A673 (cell line): ENCODE measurements at regions not wholly inside any gene's neighbourhood (a gene's known extent, or its start where the extent isn't known, plus 50 kb on each side); places are given as distances from the start of the nearest gene placed in this dataset.
A peak's percentile ranks its signal among the peaks of the same experiment; 100 is the strongest.
"Not testable (repeated sequence)": the region's sequence is repeated elsewhere in the genome, so short reads cannot be mapped to it uniquely, and the experiment has no call there.

Experiments
- BruUV-seq: library from RNA; stranded (reverse); fragments of 400-500 nt; replicated peaks from 2 replicates; lab custom pipeline; 2021; lab: Mats Ljungman, UMichigan
- CTCF ChIA-PET: fragments of 300-600 bp; sonication (Branson Sonifier 250); formaldehyde crosslinking; loops from one replicate; lab custom pipeline; 2022; ENCODE audit warnings: antibody characterized with exemption; lab: Charles Lee
- POLR2A ChIA-PET: fragments of 300-600 bp; sonication (Branson Sonifier 250); formaldehyde crosslinking; loops from one replicate; lab custom pipeline; 2022; ENCODE audit warnings: antibody characterized with exemption; ENCODE audit not compliant: low non-redundant PET; lab: Charles Lee
- DNase-seq: peaks from one replicate; pipeline ENCODE4 v3.0.0-alpha.2; 2015; ENCODE audit warnings: low spot score
- H3K27ac ChIP-seq: fragments of 200-600 bp; sonication (generic); 2 replicates; pipeline ENCODE4 v1.5.1; 2016; ENCODE audit warnings: mixed run types, low read depth, mild to moderate bottlenecking, mixed read lengths, antibody characterized with exemption, low read length; ENCODE audit not compliant: poor library complexity, severe bottlenecking
- H3K27me3 ChIP-seq: fragments of 200-600 bp; sonication (generic); replicated peaks from 2 replicates; pipeline ENCODE4 v1.6.1; 2017; ENCODE audit warnings: mixed run types, low read depth, mild to moderate bottlenecking, mixed read lengths, antibody characterized with exemption, low read length; ENCODE audit not compliant: insufficient read depth, poor library complexity
- H3K36me3 ChIP-seq: fragments of 200-600 bp; sonication (generic); 2 replicates; pipeline ENCODE4 v1.6.1; 2016; ENCODE audit warnings: mixed run types, mild to moderate bottlenecking, mixed read lengths, antibody characterized with exemption, low read length; ENCODE audit not compliant: insufficient read depth, poor library complexity, severe bottlenecking
- H3K4me1 ChIP-seq: fragments of 200-600 bp; sonication (generic); 2 replicates; pipeline ENCODE4 v1.6.1; 2017; ENCODE audit warnings: mixed run types, mild to moderate bottlenecking, mixed read lengths, antibody characterized with exemption, low read length; ENCODE audit not compliant: insufficient read depth, poor library complexity, severe bottlenecking
- H3K4me3 ChIP-seq: fragments of 200-600 bp; sonication (generic); 2 replicates; pipeline ENCODE4 v1.5.1; 2016; ENCODE audit warnings: low read depth, mixed run types, mild to moderate bottlenecking, mixed read lengths, low read length; ENCODE audit not compliant: poor library complexity, severe bottlenecking
- H3K9me3 ChIP-seq: fragments of 200-600 bp; sonication (generic); 2 replicates; pipeline ENCODE4 v1.6.1; 2016; ENCODE audit warnings: mixed run types, low read depth, mild to moderate bottlenecking, mixed read lengths, antibody characterized with exemption, low read length; ENCODE audit not compliant: poor library complexity, severe bottlenecking
- CTCF ChIP-seq: fragments of 300-800, 200-600 bp; sonication (generic); conservative IDR thresholded peaks from 2 replicates; pipeline ENCODE4 v1.5.1; 2017; ENCODE audit warnings: low read depth, mild to moderate bottlenecking, antibody characterized with exemption, low read length, moderate library complexity, mixed read lengths
- EZH2 ChIP-seq: fragments of 200-600 bp; sonication (generic); IDR thresholded peaks from 2 replicates; pipeline ENCODE4 v1.6.1; 2017; ENCODE audit warnings: borderline replicate concordance, low read depth, mild to moderate bottlenecking, mixed read lengths, antibody characterized with exemption, low read length; ENCODE audit not compliant: poor library complexity, severe bottlenecking
- intact Hi-C: fragments of 100-400 bp; cut with micrococcal nuclease; formaldehyde crosslinking; loops from one replicate; pipeline ENCODE4 v1.10.0; 2022; ENCODE audit not compliant: unreplicated experiment

- no TSS peak for BruUV-seq
- intact Hi-C loops = loop anchor here (1.0 to 10.0 kb wide), 3 partner anchors 172 to 619 kb away; no protein-coding TSS in a partner anchor
These were observed 337.7 kb downstream of the EMP1 start for GRCh38 chr12:13534242-13534641.

GRCh38 chr12:13530966-13531365 is 334.4 kb downstream of the EMP1 start:
- BruUV-seq = no TSS peak
- intact Hi-C loops = loop anchor here (10.0 kb wide), 1 partner anchor 616 kb away; no protein-coding TSS in a partner anchor

More at GRCh38 chr12:13534242-13534641, 337.7 kb downstream of the EMP1 start:
- Histone ChIP-seq H3K4me3 (peak overlapping the region; percentile 14), H3K27ac (no peak overlapping the region), H3K27me3 (peaks cover 74% of the 10 kb centered on the region), H3K36me3 (no peaks in the 10 kb centered on the region), H3K9me3 (no peaks in the 10 kb centered on the region), H3K4me1 (no peaks in the 10 kb centered on the region)
- CTCF ChIA-PET = interaction anchor here (1.1 to 2.5 kb wide), 3 partner anchors 12 to 256 kb away, joined by 8 to 19 read pairs (median 8); no protein-coding TSS in a partner anchor
- no peak for TF ChIP-seq CTCF
- TF ChIP-seq EZH2 = no peak
- no peak for DNase-seq
- POLR2A ChIA-PET = no interaction called here

GRCh38 chr12:13526185-13526921 is 329.8 kb downstream of the EMP1 start:
- H3K36me3 ChIP-seq, H3K9me3 ChIP-seq, POLR2A ChIA-PET, BruUV-seq, H3K4me3 ChIP-seq, DNase-seq, intact Hi-C loops, H3K27ac ChIP-seq, H3K4me1 ChIP-seq, CTCF ChIA-PET: not testable (repeated sequence)
- peaks cover 28% of the 10 kb centered on the region for H3K27me3 ChIP-seq

More at GRCh38 chr12:13530966-13531365, 334.4 kb downstream of the EMP1 start:
- no peak for DNase-seq
- no peaks in the 10 kb centered on the region for H3K36me3 ChIP-seq
- TF ChIP-seq EZH2 = no peak
- no peak for TF ChIP-seq CTCF
- peaks cover 50% of the 10 kb centered on the region for H3K27me3 ChIP-seq
- ChIA-PET CTCF (no interaction called here), POLR2A (no interaction called here)
- no peaks in the 10 kb centered on the region for H3K9me3 ChIP-seq
- H3K4me1 ChIP-seq = no peaks in the 10 kb centered on the region
- no peak overlapping the region for H3K4me3 ChIP-seq
- no peak overlapping the region for H3K27ac ChIP-seq
